IMR-90 (cell line): ENCODE measurements at regions not wholly inside any gene's neighbourhood (a gene's known extent, or its start where the extent isn't known, plus 50 kb on each side); places are given as distances from the start of the nearest gene placed in this dataset.

Experiments used
- ATAC-seq: fragments of 200-7000 bp; cut with Tn5 transposase; 2 replicates; pipeline ENCODE4 v1.9.1; 2020; ENCODE audit warnings: low read depth, mild to moderate bottlenecking, moderate library complexity
- BruUV-seq: library from RNA; stranded (reverse); fragments of 400-500 nt; replicated peaks from 2 replicates; lab custom pipeline; 2021; lab: Mats Ljungman, UMichigan
- CTCF ChIA-PET: fragments of 300-600 bp; formaldehyde crosslinking; extraction: SDS; loops from one replicate; lab custom pipeline; 2021; ENCODE audit warnings: antibody characterized with exemption; lab: Yijun Ruan, JAX
- POLR2A ChIA-PET: fragments of 300-600 bp; sonication (Branson Sonifier 250); formaldehyde crosslinking; loops from one replicate; lab custom pipeline; 2022; ENCODE audit warnings: antibody characterized with exemption; ENCODE audit not compliant: unreplicated experiment; lab: Charles Lee
- DNase-seq: peaks from one replicate; pipeline ENCODE4 v3.0.0; 2013
- H2AFZ ChIP-seq: replicated peaks from 2 replicates; pipeline ENCODE3; 2013; ENCODE audit warnings: low read length, mild to moderate bottlenecking; ENCODE audit not compliant: poor library complexity
- H2AK5ac ChIP-seq: 2 replicates; pipeline ENCODE4 v1.6.1; 2013; ENCODE audit warnings: low read depth, low read length, inconsistent platforms
- H2AK9ac ChIP-seq: replicated peaks from 2 replicates; pipeline ENCODE3; 2013; ENCODE audit warnings: mild to moderate bottlenecking, low read depth, low read length, moderate library complexity; ENCODE audit not compliant: poor library complexity
- H2BK120ac ChIP-seq: 2 replicates; pipeline ENCODE4 v1.6.1; 2013; ENCODE audit warnings: low read depth, low read length, inconsistent platforms
- H2BK15ac ChIP-seq: 3 replicates; pipeline ENCODE4 v1.6.1; 2013; ENCODE audit warnings: low read depth, low read length, inconsistent platforms
- H2BK20ac ChIP-seq: 2 replicates; pipeline ENCODE4 v1.6.1; 2013; ENCODE audit warnings: low read depth, mild to moderate bottlenecking, inconsistent platforms, low read length, moderate library complexity
- H2BK5ac ChIP-seq: 2 replicates; pipeline ENCODE4 v1.6.1; 2013; ENCODE audit warnings: mild to moderate bottlenecking, low read depth, low read length, inconsistent platforms; ENCODE audit not compliant: poor library complexity, severe bottlenecking
- H3K14ac ChIP-seq: replicated peaks from 2 replicates; pipeline ENCODE4 v1.6.1; 2013; ENCODE audit warnings: low read depth, low read length, inconsistent platforms
- H3K18ac ChIP-seq: 2 replicates; pipeline ENCODE4 v1.6.1; 2013; ENCODE audit warnings: low read depth, low read length, control low read depth
- H3K23ac ChIP-seq: 2 replicates; pipeline ENCODE4 v1.6.1; 2013; ENCODE audit warnings: low read depth, low read length, inconsistent platforms
- H3K27ac ChIP-seq: 2 replicates; pipeline ENCODE4 v1.5.1; 2013; ENCODE audit warnings: mild to moderate bottlenecking, control low read depth, low read length; ENCODE audit not compliant: insufficient read depth
- H3K27me3 ChIP-seq: 2 replicates; pipeline ENCODE4 v1.6.1; 2013; ENCODE audit warnings: low read length; ENCODE audit not compliant: control insufficient read depth, insufficient read depth
- H3K36me3 ChIP-seq: 2 replicates; pipeline ENCODE4 v1.6.1; 2013; ENCODE audit warnings: low read length, mixed read lengths; ENCODE audit not compliant: control insufficient read depth, insufficient read depth
- H3K4ac ChIP-seq: 2 replicates; pipeline ENCODE4 v1.6.1; 2013; ENCODE audit warnings: low read depth, low read length, inconsistent platforms
- H3K4me1 ChIP-seq: 2 replicates; pipeline ENCODE4 v1.6.1; 2013; ENCODE audit warnings: low read length, mixed read lengths; ENCODE audit not compliant: control insufficient read depth, insufficient read depth
- H3K4me2 ChIP-seq: 2 replicates; pipeline ENCODE4 v1.6.1; 2013; ENCODE audit warnings: low read depth, mild to moderate bottlenecking, control low read depth, low read length, moderate library complexity
- H3K4me3 ChIP-seq: 2 replicates; pipeline ENCODE4 v1.5.1; 2013; ENCODE audit warnings: low read depth, mild to moderate bottlenecking, control low read depth, low read length, moderate library complexity; ENCODE audit not compliant: insufficient read depth
- H3K56ac ChIP-seq: 2 replicates; pipeline ENCODE4 v1.6.1; 2013; ENCODE audit warnings: low read length, inconsistent platforms; ENCODE audit not compliant: insufficient read depth; ENCODE audit errors: extremely low read depth
- H3K79me1 ChIP-seq, 2 experiments: 2 replicates each; pipeline ENCODE4 v1.6.1; 2013; ENCODE audit warnings: low read length in 2 of 2, inconsistent platforms in 1 of 2, low read depth in 1 of 2
- H3K9ac ChIP-seq: 2 replicates; pipeline ENCODE4 v1.6.1; 2013; ENCODE audit warnings: low read depth, low read length, control low read depth
- H3K9me1 ChIP-seq: 2 replicates; pipeline ENCODE4 v1.6.1; 2013; ENCODE audit warnings: low read length, inconsistent platforms; ENCODE audit not compliant: insufficient read depth
- H3K9me3 ChIP-seq: 2 replicates; pipeline ENCODE4 v1.6.1; 2013; ENCODE audit warnings: low read length; ENCODE audit not compliant: control insufficient read depth, insufficient read depth
- H4K20me1 ChIP-seq: 2 replicates; pipeline ENCODE4 v1.6.1; 2013; ENCODE audit warnings: low read length, inconsistent platforms; ENCODE audit not compliant: insufficient read depth
- H4K5ac ChIP-seq: 2 replicates; pipeline ENCODE4 v1.6.1; 2013; ENCODE audit warnings: mild to moderate bottlenecking, low read depth, low read length, control low read depth
- H4K8ac ChIP-seq, 2 experiments: 2 replicates each; pipeline ENCODE4 v1.6.1; 2013; ENCODE audit warnings: low read depth in 2 of 2, low read length in 2 of 2, control low read depth in 1 of 2, inconsistent platforms in 1 of 2
- H4K91ac ChIP-seq: 2 replicates; pipeline ENCODE4 v1.6.1; 2013; ENCODE audit warnings: low read depth, low read length, inconsistent platforms; ENCODE audit not compliant: insufficient read depth
- BHLHE40 ChIP-seq: fragments of 150-350 bp; IDR thresholded peaks from 2 replicates; pipeline ENCODE4 v1.6.1; 2016; ENCODE audit warnings: mild to moderate bottlenecking, low read depth, low read length
- CEBPB ChIP-seq: IDR thresholded peaks from 2 replicates; pipeline ENCODE4 v1.6.1; 2012; ENCODE audit warnings: low read depth, low read length, improper control_type of control experiment
- CHD1 ChIP-seq: IDR thresholded peaks from 2 replicates; pipeline ENCODE4 v1.6.1; 2012; ENCODE audit warnings: low read depth, low read length, improper control_type of control experiment
- ELK1 ChIP-seq: fragments of 150-350 bp; IDR thresholded peaks from 2 replicates; pipeline ENCODE4 v1.6.1; 2016; ENCODE audit warnings: low read depth, mild to moderate bottlenecking, low read length, moderate library complexity, borderline replicate concordance
- FOS ChIP-seq: fragments of 150-350 bp; IDR thresholded peaks from 2 replicates; pipeline ENCODE4 v1.6.1; 2016; ENCODE audit warnings: low read depth, low read length
- MAFK ChIP-seq: IDR thresholded peaks from 2 replicates; pipeline ENCODE4 v1.6.1; 2012; ENCODE audit warnings: low read depth, low read length, improper control_type of control experiment
- MAZ ChIP-seq: IDR thresholded peaks from 2 replicates; pipeline ENCODE4 v1.6.1; 2012; ENCODE audit warnings: low read depth, mild to moderate bottlenecking, low read length, improper control_type of control experiment, moderate library complexity, borderline replicate concordance
- MXI1 ChIP-seq: IDR thresholded peaks from 2 replicates; pipeline ENCODE4 v1.6.1; 2012; ENCODE audit warnings: low read depth, mild to moderate bottlenecking, low read length, moderate library complexity, borderline replicate concordance
- NFE2L2 ChIP-seq: fragments of 150-350 bp; IDR thresholded peaks from 2 replicates; pipeline ENCODE4 v1.6.1; 2016; ENCODE audit warnings: low read depth, mild to moderate bottlenecking, low read length
- POLR2A ChIP-seq: IDR thresholded peaks from 2 replicates; pipeline ENCODE4 v1.6.1; 2012; ENCODE audit warnings: mild to moderate bottlenecking, low read depth, low read length
- RAD21 ChIP-seq: IDR thresholded peaks from 2 replicates; pipeline ENCODE4 v1.6.1; 2012; ENCODE audit warnings: low read length, improper control_type of control experiment
- RCOR1 ChIP-seq: IDR thresholded peaks from 2 replicates; pipeline ENCODE4 v1.6.1; 2012; ENCODE audit warnings: mild to moderate bottlenecking, low read length, improper control_type of control experiment; ENCODE audit not compliant: insufficient replicate concordance
- RFX5 ChIP-seq: IDR thresholded peaks from 2 replicates; pipeline ENCODE4 v1.8.0; 2012; ENCODE audit warnings: low read depth, mild to moderate bottlenecking, low read length, moderate library complexity
- SMC3 ChIP-seq: fragments of 150-350 bp; IDR thresholded peaks from 2 replicates; pipeline ENCODE4 v1.6.1; 2016; ENCODE audit warnings: low read depth, mild to moderate bottlenecking, antibody characterized with exemption, low read length, moderate library complexity
- WGBS, 2 experiments: methylation state at CpG; one replicate each; pipeline versions ENCODE4 v1.1.5 to v1.1.7; 2013; ENCODE audit warnings: missing lambda C conversion rate in 2 of 2; ENCODE audit not compliant: insufficient read length in 1 of 2; ENCODE audit errors: extremely low coverage in 2 of 2; 5-methylcytosine and 5-hydroxymethylcytosine counted together
- dilution Hi-C: fragments of 300-500 bp; cut with HindIII; formaldehyde crosslinking; loops from one replicate; pipeline ENCODE4 v1.14.3; 2018; ENCODE audit warnings: low sequenced_read_pairs; ENCODE audit not compliant: unreplicated experiment
- in situ Hi-C: fragments of 300-500 bp; cut with MboI; formaldehyde crosslinking; loops from 3 replicates; pipeline ENCODE4 v1.14.3; 2019; ENCODE audit warnings: low sequenced_read_pairs, inconsistent platforms, mixed read lengths
- intact Hi-C: fragments of 100-400 bp; cut with micrococcal nuclease; formaldehyde crosslinking; loops from 2 replicates; pipeline ENCODE4 v1.10.0; 2022
- TF ChIP-seq, protein P1 (sequence below): conservative IDR thresholded peaks from 2 replicates; pipeline ENCODE4 v1.5.1; 2012; ENCODE audit warnings: mild to moderate bottlenecking, low read depth, low read length, improper control_type of control experiment
- TF ChIP-seq, protein P2 (sequence below): fragments of 150-350 bp; IDR thresholded peaks from 2 replicates; pipeline ENCODE4 v1.6.1; 2017; ENCODE audit warnings: mild to moderate bottlenecking, antibody characterized with exemption, low read length, low read depth

- TF ChIP-seq MAZ, result no peak
- no peak for TF ChIP-seq ELK1
- no peak for TF ChIP-seq CHD1
- TF ChIP-seq SMC3, result no peak
- TF ChIP-seq, protein P1, sequence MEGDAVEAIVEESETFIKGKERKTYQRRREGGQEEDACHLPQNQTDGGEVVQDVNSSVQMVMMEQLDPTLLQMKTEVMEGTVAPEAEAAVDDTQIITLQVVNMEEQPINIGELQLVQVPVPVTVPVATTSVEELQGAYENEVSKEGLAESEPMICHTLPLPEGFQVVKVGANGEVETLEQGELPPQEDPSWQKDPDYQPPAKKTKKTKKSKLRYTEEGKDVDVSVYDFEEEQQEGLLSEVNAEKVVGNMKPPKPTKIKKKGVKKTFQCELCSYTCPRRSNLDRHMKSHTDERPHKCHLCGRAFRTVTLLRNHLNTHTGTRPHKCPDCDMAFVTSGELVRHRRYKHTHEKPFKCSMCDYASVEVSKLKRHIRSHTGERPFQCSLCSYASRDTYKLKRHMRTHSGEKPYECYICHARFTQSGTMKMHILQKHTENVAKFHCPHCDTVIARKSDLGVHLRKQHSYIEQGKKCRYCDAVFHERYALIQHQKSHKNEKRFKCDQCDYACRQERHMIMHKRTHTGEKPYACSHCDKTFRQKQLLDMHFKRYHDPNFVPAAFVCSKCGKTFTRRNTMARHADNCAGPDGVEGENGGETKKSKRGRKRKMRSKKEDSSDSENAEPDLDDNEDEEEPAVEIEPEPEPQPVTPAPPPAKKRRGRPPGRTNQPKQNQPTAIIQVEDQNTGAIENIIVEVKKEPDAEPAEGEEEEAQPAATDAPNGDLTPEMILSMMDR, result no peak
- no peak for TF ChIP-seq RFX5
- TF ChIP-seq CEBPB, result no peak
- TF ChIP-seq MXI1, result no peak
- no peak for TF ChIP-seq RAD21
- no peak for TF ChIP-seq RCOR1
- TF ChIP-seq, protein P2, sequence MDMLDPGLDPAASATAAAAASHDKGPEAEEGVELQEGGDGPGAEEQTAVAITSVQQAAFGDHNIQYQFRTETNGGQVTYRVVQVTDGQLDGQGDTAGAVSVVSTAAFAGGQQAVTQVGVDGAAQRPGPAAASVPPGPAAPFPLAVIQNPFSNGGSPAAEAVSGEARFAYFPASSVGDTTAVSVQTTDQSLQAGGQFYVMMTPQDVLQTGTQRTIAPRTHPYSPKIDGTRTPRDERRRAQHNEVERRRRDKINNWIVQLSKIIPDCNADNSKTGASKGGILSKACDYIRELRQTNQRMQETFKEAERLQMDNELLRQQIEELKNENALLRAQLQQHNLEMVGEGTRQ, result no peak
- no peak for TF ChIP-seq NFE2L2
- no peak for TF ChIP-seq FOS
- no peak for TF ChIP-seq POLR2A
- no peak for TF ChIP-seq BHLHE40
- no peak for TF ChIP-seq MAFK
- BruUV-seq, result no TSS peak
- H3K18ac ChIP-seq, result no peak overlapping the region
- H3K9me1 ChIP-seq, result no peaks in the 10 kb centered on the region
- no peak overlapping the region for H4K91ac ChIP-seq
- ChIA-PET POLR2A (no interaction called here), CTCF (no interaction called here)
- DNase-seq (no peak), ATAC-seq (no peak)
- H4K8ac ChIP-seq, result no peak overlapping the region
- in situ Hi-C loops (no loop called here), dilution Hi-C loops (no loop called here), intact Hi-C loops (no loop called here)
- H3K14ac ChIP-seq, result no peak overlapping the region
- no peak overlapping the region for H2BK20ac ChIP-seq
- H3K27ac ChIP-seq, result no peak overlapping the region
- H3K4ac ChIP-seq, result no peak overlapping the region
- H2AK5ac ChIP-seq, result no peak overlapping the region
- no peak overlapping the region for H2BK120ac ChIP-seq
- H4K20me1 ChIP-seq, result no peaks in the 10 kb centered on the region
- no peaks in the 10 kb centered on the region for H3K4me1 ChIP-seq
- no peak overlapping the region for H2AK9ac ChIP-seq
- no peak overlapping the region for H3K9ac ChIP-seq
- H4K5ac ChIP-seq, result no peak overlapping the region
- no peaks in the 10 kb centered on the region for H3K79me1 ChIP-seq
- peaks cover 4% of the 10 kb centered on the region; the same call in 1 of the 2 replicates for H3K9me3 ChIP-seq
- H3K23ac ChIP-seq, result no peak overlapping the region
- no peak overlapping the region for H2BK5ac ChIP-seq
- 57% methylated on average over 5 of the region's 22 CpGs; no CpG with 5 or more reads in 1 of the 2 experiments for WGBS, 2 experiments
- peaks cover 71% of the 10 kb centered on the region for H3K27me3 ChIP-seq
- H3K4me3 ChIP-seq, result no peak overlapping the region
- no peak overlapping the region for H2BK15ac ChIP-seq
- no peak overlapping the region for H3K4me2 ChIP-seq
- peak overlapping the region; percentile 10 for H2AFZ ChIP-seq
- H3K36me3 ChIP-seq, result no peaks in the 10 kb centered on the region
- H3K56ac ChIP-seq, result no peak overlapping the region
Observed at GRCh38 chr16:85978291-85978775, 79.4 kb downstream of the IRF8 start.
